ENCODE measurements at regions not wholly inside any gene's neighbourhood (a gene's known extent, or its start where the extent isn't known, plus 50 kb on each side); places are given as distances from the start of the nearest gene placed in this dataset.

DNA sequence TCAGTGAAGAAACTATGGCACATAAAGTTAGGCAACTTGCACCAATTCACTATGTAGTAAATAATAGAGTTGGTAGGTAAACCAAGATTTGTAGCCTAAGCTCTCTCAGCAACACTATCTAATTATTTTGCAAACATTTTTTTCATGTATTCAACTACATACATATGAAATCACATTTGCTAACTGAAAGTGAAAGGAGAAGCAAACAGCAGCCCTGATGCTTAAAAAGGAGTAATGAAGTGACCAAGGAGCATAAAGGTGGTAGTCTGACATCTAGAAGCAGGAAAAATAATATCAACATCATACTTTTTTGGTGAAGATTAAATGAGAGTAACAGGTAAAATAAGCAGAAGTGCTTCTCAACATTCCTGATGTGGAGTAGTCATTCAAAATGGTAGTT is 603.7 kb downstream of the GRXCR1 start:
- TF ChIP-seq, protein P1, sequence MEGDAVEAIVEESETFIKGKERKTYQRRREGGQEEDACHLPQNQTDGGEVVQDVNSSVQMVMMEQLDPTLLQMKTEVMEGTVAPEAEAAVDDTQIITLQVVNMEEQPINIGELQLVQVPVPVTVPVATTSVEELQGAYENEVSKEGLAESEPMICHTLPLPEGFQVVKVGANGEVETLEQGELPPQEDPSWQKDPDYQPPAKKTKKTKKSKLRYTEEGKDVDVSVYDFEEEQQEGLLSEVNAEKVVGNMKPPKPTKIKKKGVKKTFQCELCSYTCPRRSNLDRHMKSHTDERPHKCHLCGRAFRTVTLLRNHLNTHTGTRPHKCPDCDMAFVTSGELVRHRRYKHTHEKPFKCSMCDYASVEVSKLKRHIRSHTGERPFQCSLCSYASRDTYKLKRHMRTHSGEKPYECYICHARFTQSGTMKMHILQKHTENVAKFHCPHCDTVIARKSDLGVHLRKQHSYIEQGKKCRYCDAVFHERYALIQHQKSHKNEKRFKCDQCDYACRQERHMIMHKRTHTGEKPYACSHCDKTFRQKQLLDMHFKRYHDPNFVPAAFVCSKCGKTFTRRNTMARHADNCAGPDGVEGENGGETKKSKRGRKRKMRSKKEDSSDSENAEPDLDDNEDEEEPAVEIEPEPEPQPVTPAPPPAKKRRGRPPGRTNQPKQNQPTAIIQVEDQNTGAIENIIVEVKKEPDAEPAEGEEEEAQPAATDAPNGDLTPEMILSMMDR (IDR thresholded peaks at IDR 0.05): no peak
- no peak for TF ChIP-seq POLR2A (IDR thresholded peaks at IDR 0.05)

All from uterus (tissue), 2 donors.